ENCODE measurements at regions not wholly inside any gene's neighbourhood (a gene's known extent, or its start where the extent isn't known, plus 50 kb on each side); places are given as distances from the start of the nearest gene placed in this dataset.

DNA sequence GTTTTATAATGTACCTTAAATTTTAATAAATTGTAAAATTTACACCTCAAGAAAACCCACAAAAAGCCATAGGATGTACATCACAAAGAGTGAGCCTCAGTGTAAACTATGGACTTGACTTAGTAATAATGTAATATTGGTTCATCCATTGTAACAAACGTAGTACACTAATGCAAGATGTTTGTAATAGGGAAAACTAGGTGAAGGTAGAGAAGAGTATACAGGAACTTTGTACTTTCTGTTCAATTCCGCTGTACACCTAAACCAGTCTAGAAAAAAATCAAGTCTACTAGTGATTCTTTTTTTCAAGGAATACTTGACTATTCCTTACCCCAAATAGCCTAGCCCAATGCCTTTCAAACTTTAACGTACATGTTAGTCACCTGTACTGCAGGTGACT, 222.3 kb upstream of the FGGY start:
- 57 to 78% methylated on average over 3 of the region's 3 CpGs for WGBS, 2 donors

DNA sequence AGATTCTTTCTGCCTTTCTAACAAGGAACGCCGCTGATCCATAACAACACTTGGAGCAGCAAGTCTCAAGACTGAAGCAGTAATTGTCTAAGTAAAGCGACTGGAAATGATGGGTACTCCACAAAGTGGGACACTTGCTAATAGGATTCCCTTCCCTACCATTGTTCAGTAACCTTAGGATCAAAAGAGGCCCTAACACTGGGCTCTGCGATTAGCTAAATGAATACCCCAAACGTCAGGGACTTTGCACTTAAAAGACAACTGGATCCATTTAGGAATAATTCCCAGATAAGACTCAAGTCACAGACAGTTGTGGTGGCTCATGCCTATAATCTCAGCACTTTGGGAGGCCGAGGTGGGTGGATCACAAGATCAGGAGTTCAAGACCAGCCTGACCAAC, 221.9 kb upstream of the FGGY start:
- no peaks in the 10 kb centered on the region for H3K36me3 ChIP-seq
- no peaks in the 10 kb centered on the region for H3K27me3 ChIP-seq
- peaks cover 0 to 22% (median 10%) of the 10 kb centered on the region in 4 donors for H3K4me1 ChIP-seq
- TF ChIP-seq POLR2A (IDR thresholded peaks at IDR 0.05) (no peak), EP300 (IDR thresholded peaks at IDR 0.05) (no peak)
- TF ChIP-seq, protein P1, sequence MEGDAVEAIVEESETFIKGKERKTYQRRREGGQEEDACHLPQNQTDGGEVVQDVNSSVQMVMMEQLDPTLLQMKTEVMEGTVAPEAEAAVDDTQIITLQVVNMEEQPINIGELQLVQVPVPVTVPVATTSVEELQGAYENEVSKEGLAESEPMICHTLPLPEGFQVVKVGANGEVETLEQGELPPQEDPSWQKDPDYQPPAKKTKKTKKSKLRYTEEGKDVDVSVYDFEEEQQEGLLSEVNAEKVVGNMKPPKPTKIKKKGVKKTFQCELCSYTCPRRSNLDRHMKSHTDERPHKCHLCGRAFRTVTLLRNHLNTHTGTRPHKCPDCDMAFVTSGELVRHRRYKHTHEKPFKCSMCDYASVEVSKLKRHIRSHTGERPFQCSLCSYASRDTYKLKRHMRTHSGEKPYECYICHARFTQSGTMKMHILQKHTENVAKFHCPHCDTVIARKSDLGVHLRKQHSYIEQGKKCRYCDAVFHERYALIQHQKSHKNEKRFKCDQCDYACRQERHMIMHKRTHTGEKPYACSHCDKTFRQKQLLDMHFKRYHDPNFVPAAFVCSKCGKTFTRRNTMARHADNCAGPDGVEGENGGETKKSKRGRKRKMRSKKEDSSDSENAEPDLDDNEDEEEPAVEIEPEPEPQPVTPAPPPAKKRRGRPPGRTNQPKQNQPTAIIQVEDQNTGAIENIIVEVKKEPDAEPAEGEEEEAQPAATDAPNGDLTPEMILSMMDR (IDR thresholded peaks at IDR 0.05): no peak
- no peak overlapping the region for H3K27ac ChIP-seq
- no peaks in the 10 kb centered on the region for H3K9me3 ChIP-seq
- DNase-seq (ENCODE audit: low spot score in 2 of 2): no peak
- no peak overlapping the region for H3K4me3 ChIP-seq
- WGBS, 2 donors: 83 to 85% methylated on average over 6 of the region's 6 CpGs

More for the DNA sequence above, 222.3 kb upstream of the FGGY start:
- no peak overlapping the region for H3K4me3 ChIP-seq
- no peaks in the 10 kb centered on the region for H3K36me3 ChIP-seq
- H3K27me3 ChIP-seq: no peaks in the 10 kb centered on the region
- TF ChIP-seq, protein P1 (IDR thresholded peaks at IDR 0.05): no peak
- no peak for TF ChIP-seq EP300 (IDR thresholded peaks at IDR 0.05)
- TF ChIP-seq POLR2A (IDR thresholded peaks at IDR 0.05): no peak
- DNase-seq (ENCODE audit: low spot score in 2 of 2): no peak
- no peaks in the 10 kb centered on the region for H3K9me3 ChIP-seq
- peaks cover 0 to 19% (median 9%) of the 10 kb centered on the region in 4 donors for H3K4me1 ChIP-seq
- H3K27ac ChIP-seq: no peak overlapping the region

DNA sequence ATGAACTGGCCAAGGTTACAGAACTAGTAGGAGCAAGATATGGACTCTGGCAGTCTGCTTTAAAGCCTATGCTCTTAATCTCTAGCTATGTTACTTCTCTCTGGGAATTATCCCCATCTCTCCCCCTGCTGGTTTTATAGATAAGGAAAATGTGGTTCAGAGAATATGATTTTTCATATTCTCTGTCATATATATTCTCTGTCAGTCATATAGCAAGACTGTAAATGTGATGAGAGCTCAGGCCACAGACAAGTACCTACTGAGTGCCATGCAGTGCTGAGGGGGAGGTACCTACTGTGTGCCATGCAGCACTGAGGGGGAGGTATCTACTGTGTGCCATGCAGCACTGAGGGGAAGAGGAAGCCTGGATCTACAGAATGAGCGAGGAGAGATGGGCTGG, 220.3 kb upstream of the FGGY start:
- 88% methylated on average over 1 of the region's 1 CpG for WGBS, 2 donors
- H3K36me3 ChIP-seq: no peaks in the 10 kb centered on the region
- TF ChIP-seq POLR2A (IDR thresholded peaks at IDR 0.05) (no peak), EP300 (IDR thresholded peaks at IDR 0.05) (no peak)
- TF ChIP-seq, protein P1 (IDR thresholded peaks at IDR 0.05): peak in 3 of 5 experiments; percentile 11 to 41 (median 15)
- DNase-seq (ENCODE audit: low spot score in 2 of 2): no peak
- H3K4me1 ChIP-seq: peaks cover 0 to 21% (median 5%) of the 10 kb centered on the region in 4 donors
- no peak overlapping the region for H3K4me3 ChIP-seq
- H3K27me3 ChIP-seq: no peaks in the 10 kb centered on the region
- no peaks in the 10 kb centered on the region for H3K9me3 ChIP-seq
- H3K27ac ChIP-seq: no peak overlapping the region

DNA sequence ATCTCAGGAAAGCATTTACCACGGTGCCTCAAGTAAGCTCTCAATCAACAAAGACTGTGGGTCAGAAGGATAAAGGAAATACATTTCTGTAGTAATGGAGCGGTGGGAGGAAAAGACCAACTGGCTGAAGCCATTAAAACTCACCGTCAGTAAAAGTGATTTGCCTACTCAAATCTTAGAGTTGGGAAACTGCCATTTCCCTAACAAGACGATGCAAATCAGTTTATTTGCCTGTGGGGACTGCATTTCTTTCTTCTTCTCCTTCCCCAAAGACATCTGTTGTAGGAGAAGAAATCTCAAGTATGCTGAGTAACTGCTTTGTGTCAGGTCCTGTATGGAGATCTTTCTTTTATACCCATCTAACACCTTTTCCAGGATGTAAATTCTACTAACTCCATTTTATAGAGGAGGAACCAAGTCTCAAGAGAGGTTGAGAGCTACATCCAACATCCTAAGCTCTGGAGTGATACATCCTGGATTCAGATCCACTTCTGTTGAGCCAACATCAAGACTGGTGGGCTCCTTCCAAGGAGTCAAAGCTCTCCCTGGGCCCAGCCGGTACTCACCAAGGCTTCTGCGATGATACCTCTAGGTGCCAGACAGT, 219.3 kb upstream of the FGGY start:
- no peaks in the 10 kb centered on the region for H3K27me3 ChIP-seq
- H3K36me3 ChIP-seq: no peaks in the 10 kb centered on the region
- H3K4me1 ChIP-seq: peaks cover 0 to 15% (median 3%) of the 10 kb centered on the region in 4 donors
- H3K9me3 ChIP-seq: no peaks in the 10 kb centered on the region
- H3K27ac ChIP-seq: no peak overlapping the region
- TF ChIP-seq POLR2A (IDR thresholded peaks at IDR 0.05) (no peak), EP300 (IDR thresholded peaks at IDR 0.05) (no peak)
- TF ChIP-seq, protein P1 (IDR thresholded peaks at IDR 0.05): no peak
- WGBS, 2 donors: 81 to 83% methylated on average over 6 of the region's 6 CpGs
- DNase-seq (ENCODE audit: low spot score in 2 of 2): no peak
- no peak overlapping the region for H3K4me3 ChIP-seq

DNA sequence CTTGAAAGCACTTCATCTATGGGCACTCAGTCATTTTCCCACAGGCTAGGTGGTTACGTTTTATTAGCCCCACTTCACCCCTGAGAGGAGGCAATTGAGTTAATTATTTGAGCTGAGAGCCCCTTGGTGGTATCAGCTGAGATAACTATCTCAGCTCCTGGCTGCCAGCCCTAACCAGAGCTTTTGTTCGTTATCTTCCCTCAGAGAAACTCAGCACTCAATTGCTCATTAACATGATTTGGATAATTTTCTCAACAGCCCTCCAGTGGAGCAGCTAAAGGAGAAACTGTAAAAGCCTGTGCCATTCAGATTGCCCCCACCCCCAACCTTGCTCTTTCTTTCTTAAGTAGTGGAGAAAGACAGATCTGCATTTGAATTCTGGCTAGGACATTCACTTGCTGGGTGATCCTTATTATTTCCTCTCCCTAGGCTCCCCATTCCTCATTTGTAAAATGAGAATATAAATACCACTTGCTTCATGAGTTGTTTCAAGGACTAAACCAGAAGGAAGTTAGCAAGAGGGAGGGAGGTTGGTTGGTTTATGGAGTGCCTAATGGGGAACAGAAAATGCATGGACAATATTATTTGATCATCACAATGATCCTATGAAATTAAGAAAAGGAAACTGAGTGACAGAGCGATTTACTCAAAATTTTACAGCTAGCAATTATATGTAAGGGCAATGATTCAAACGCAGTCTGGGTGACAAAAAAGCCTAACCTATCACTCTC, 218.7 kb upstream of the FGGY start:
- H3K36me3 ChIP-seq: no peaks in the 10 kb centered on the region
- no peak overlapping the region for H3K27ac ChIP-seq
- DNase-seq (ENCODE audit: low spot score in 2 of 2): no peak
- H3K4me1 ChIP-seq: peaks cover 0 to 15% (median 3%) of the 10 kb centered on the region in 4 donors
- H3K9me3 ChIP-seq: no peaks in the 10 kb centered on the region
- no peak overlapping the region for H3K4me3 ChIP-seq
- WGBS, 2 donors: 50 to 63% methylated on average over 4 of the region's 4 CpGs
- no peaks in the 10 kb centered on the region for H3K27me3 ChIP-seq
- TF ChIP-seq POLR2A (IDR thresholded peaks at IDR 0.05): no peak
- TF ChIP-seq, protein P1 (IDR thresholded peaks at IDR 0.05): no peak
- no peak for TF ChIP-seq EP300 (IDR thresholded peaks at IDR 0.05)

Data from tibial nerve (tissue), 4 donors.